ENCODE measurements at regions not wholly inside any gene's neighbourhood (a gene's known extent, or its start where the extent isn't known, plus 50 kb on each side); places are given as distances from the start of the nearest gene placed in this dataset.
"Not testable (repeated sequence)": the region's sequence is repeated elsewhere in the genome, so short reads cannot be mapped to it uniquely, and the experiment has no call there.

DNA sequence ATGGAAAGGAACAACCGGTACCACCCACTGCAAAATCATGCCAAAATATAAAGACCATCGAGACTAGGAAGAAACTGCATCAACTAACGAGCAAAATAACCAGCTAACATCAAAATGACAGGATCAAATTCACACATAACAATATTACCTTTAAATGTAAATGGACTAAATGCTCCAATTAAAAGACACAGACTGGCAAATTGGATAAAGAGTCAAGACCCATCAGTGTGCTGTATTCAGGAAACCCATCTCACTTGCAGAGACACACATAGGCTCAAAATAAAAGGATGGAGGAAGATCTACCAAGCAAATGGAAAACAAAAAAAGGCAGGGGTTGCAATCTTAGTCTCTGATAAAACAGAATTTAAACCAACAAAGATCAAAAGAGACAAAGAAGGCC lies 144.4 kb downstream of the IBTK start:
- not testable (repeated sequence) for TF ChIP-seq CTCF, POLR2A (IDR thresholded peaks at IDR 0.05)
